ENCODE measurements at regions not wholly inside any gene's neighbourhood (a gene's known extent, or its start where the extent isn't known, plus 50 kb on each side); places are given as distances from the start of the nearest gene placed in this dataset.
A peak's percentile ranks its signal among the peaks of the same experiment; 100 is the strongest.

DNA sequence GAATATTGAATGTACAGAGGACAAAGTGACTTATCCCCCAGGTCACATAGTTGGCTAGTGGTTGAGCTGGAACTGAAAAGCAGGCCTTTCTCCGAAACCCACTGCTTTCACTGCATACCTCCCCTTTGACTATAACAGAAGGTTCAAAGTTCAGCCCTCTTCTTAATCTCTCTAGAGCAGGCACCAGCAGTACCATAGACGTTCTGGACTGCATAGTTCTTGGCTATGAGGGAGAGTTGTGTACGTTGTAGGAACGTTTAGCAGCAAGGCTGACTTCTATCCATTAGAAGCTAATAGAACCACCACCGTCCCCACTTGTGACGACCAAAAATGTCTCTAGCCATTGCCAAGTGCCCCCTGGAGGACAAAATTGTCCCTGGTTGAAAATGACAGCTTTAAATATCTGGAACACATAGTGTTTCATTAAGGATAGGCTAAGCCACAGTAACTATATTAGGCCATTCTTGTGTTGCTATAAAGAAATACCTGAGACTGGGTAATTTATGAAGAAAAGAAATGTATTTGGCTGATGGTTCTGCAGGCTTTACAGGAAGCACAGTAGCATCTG is 123.8 kb upstream of the MTHFD1L start:
- Histone ChIP-seq H3K27ac (no peak overlapping the region), H3K27me3 (replicated peaks) (no peaks in the 10 kb centered on the region), H3K4me3 (ENCODE audit: low read depth, low read length) (no peak overlapping the region), H3K36me3 (replicated peaks) (no peaks in the 10 kb centered on the region)
- in situ Hi-C loops (cut with HindIII; ENCODE audit: low pct_ligation_motif_present, low sequenced_read_pairs), result no loop called here
- TF ChIP-seq, protein P1, sequence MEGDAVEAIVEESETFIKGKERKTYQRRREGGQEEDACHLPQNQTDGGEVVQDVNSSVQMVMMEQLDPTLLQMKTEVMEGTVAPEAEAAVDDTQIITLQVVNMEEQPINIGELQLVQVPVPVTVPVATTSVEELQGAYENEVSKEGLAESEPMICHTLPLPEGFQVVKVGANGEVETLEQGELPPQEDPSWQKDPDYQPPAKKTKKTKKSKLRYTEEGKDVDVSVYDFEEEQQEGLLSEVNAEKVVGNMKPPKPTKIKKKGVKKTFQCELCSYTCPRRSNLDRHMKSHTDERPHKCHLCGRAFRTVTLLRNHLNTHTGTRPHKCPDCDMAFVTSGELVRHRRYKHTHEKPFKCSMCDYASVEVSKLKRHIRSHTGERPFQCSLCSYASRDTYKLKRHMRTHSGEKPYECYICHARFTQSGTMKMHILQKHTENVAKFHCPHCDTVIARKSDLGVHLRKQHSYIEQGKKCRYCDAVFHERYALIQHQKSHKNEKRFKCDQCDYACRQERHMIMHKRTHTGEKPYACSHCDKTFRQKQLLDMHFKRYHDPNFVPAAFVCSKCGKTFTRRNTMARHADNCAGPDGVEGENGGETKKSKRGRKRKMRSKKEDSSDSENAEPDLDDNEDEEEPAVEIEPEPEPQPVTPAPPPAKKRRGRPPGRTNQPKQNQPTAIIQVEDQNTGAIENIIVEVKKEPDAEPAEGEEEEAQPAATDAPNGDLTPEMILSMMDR (IDR thresholded peaks at IDR 0.05; ENCODE audit: low read depth, low read length, missing control alignments), result peak; percentile 55
- no peak for DNase-seq

DNA sequence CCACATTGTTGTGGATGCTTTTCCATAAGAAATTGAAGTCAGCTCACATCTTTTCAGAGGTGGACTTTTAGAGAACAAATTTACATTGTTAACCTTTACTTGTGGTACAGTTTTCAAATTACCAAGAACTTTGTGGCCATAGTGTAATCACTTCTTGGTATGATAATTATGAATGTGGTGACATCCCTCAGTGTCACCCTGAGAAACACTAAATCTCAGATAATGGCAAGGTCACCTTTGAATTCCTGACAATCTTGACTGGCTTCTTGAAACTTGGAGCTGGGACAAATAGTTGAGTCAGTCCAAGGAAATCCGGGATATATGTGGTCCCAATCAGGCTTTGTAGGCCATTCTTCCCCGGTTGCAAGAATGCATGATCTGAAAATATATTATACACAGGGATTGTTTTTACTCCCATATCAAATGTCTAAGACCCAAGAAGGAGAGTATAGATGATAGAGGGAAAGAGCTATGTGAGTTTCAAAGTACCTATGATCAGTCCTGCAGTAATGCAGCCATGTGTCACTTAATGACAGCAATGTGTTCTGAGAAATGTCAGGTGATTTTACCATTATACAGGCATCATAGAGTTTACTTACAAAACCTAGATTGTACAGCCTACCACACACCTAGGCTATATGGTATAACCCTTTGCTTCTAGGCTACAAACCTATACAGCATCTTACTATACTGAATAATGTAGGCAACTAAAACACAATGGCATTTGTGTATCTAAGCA is 120.8 kb upstream of the MTHFD1L start:
- TF ChIP-seq, protein P1 (IDR thresholded peaks at IDR 0.05; ENCODE audit: low read depth, low read length, missing control alignments), result no peak
- Histone ChIP-seq H3K4me3 (ENCODE audit: low read depth, low read length) (no peak overlapping the region), H3K27ac (no peak overlapping the region), H3K36me3 (replicated peaks) (no peaks in the 10 kb centered on the region), H3K27me3 (replicated peaks) (no peaks in the 10 kb centered on the region)
- in situ Hi-C loops (cut with HindIII; ENCODE audit: low pct_ligation_motif_present, low sequenced_read_pairs), result no loop called here
- no peak for DNase-seq

DNA sequence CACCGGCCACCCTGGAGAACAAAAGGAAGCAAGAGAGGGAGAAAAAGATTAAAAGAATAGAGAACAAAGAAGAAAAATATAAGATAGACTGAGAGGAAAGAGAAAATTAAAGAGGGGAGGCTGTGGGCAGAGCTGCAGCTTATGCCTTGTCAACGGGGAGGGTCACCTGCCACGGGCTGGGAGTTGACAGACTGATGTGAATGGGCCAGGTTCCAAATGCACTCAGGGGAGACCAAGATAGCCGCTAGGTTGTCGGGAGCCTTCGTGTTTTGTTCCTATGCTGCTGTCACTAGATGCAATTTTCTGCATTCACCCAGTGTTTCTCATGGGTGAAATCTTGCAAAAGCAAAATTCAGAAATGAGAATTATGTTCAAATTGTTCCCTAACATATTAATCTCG is 119.6 kb upstream of the MTHFD1L start:
- in situ Hi-C loops (cut with HindIII; ENCODE audit: low pct_ligation_motif_present, low sequenced_read_pairs), result no loop called here
- Histone ChIP-seq H3K27me3 (replicated peaks) (no peaks in the 10 kb centered on the region), H3K4me3 (ENCODE audit: low read depth, low read length) (no peak overlapping the region), H3K36me3 (replicated peaks) (no peaks in the 10 kb centered on the region), H3K27ac (no peak overlapping the region)
- no peak for DNase-seq
- TF ChIP-seq, protein P1 (IDR thresholded peaks at IDR 0.05; ENCODE audit: low read depth, low read length, missing control alignments), result no peak

DNA sequence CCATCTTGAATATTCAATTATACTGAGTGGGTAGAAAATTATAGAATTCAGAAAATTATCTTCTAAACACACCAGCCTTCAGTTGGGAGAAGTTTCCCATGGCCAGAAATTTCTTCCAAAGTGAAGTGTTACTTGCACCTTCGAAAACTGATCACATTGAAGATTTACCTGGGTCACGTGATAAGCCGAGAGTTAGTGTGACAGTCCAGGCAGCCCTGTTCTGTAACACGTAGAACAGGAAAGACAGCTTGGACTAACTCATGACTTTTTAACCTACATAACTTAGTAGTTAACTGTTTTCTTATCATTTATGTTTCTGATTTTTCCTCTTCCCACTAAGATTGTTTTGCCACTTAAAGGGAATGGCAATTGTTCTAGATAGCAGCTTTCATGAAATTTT is 118.3 kb upstream of the MTHFD1L start:
- in situ Hi-C loops (cut with HindIII; ENCODE audit: low pct_ligation_motif_present, low sequenced_read_pairs), result no loop called here
- no peaks in the 10 kb centered on the region for H3K36me3 ChIP-seq (replicated peaks)
- no peak overlapping the region for H3K27ac ChIP-seq
- no peak for DNase-seq
- no peak overlapping the region for H3K4me3 ChIP-seq (ENCODE audit: low read depth, low read length)
- TF ChIP-seq, protein P1 (IDR thresholded peaks at IDR 0.05; ENCODE audit: low read depth, low read length, missing control alignments), result no peak
- H3K27me3 ChIP-seq (replicated peaks), result no peaks in the 10 kb centered on the region

DNA sequence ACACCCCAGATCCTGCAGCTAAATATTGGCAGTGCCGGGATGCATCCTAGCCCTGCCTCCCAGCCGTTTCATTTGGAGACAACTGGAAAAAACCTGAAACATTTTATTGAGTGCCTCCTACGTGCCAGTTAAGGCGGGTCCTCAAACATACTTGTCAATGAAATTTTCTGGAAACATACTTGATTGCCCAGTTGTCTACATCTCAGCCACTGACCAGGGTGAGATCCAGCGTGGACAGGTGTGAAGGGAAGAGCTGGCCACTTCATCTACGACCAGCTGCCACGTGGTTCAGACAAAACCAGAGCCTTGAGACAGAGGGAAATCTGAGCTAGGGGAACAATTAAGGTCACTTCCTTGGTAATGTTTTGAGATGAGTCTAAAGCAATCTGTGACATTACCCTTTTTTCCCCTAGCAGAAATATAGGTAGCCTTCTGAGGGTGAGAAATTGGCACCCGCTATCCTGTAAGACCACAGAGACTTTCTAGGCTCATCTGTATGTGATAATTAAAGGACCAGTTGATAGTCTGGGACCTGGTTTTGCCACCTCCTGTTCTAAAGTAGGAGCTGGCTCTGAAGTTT is 116.3 kb upstream of the MTHFD1L start:
- in situ Hi-C loops (cut with HindIII; ENCODE audit: low pct_ligation_motif_present, low sequenced_read_pairs), result no loop called here
- Histone ChIP-seq H3K27me3 (replicated peaks) (no peaks in the 10 kb centered on the region), H3K4me3 (ENCODE audit: low read depth, low read length) (no peak overlapping the region), H3K36me3 (replicated peaks) (no peaks in the 10 kb centered on the region), H3K27ac (no peak overlapping the region)
- no peak for DNase-seq
- TF ChIP-seq, protein P1 (IDR thresholded peaks at IDR 0.05; ENCODE audit: low read depth, low read length, missing control alignments), result no peak
